ENCODE measurements at regions not wholly inside any gene's neighbourhood (a gene's known extent, or its start where the extent isn't known, plus 50 kb on each side); places are given as distances from the start of the nearest gene placed in this dataset.

DNA sequence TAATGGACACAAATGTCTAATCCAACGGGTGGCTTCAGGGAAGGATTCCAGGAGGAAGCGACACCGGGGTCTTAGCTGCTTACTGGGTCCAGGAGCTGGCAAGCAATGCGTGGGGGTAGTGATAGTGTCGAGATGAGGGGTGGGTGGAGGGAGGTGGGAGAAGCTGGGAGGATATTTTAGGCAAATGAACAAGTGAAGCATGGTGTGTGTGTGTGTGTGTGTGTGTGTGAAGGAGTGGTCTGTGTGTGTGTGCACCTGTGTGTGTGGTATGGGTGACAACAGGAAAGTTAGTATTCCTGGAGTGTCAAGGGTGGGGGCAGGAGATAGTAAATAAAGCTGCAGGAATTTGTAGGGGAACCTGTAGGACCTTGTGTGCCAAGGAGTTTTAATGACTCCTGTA lies 126.9 kb upstream of the ZBED5 start:
- H3K4me3 ChIP-seq = no peak overlapping the region
- H3K27me3 ChIP-seq = no peaks in the 10 kb centered on the region
- no peaks in the 10 kb centered on the region for H3K4me1 ChIP-seq
- H3K9me3 ChIP-seq = no peaks in the 10 kb centered on the region
- no peak overlapping the region for H3K27ac ChIP-seq
- no peaks in the 10 kb centered on the region for H3K36me3 ChIP-seq
- DNase-seq = no peak
- TF ChIP-seq POLR2A (IDR thresholded peaks at IDR 0.05) = no peak
- TF ChIP-seq, protein P1, sequence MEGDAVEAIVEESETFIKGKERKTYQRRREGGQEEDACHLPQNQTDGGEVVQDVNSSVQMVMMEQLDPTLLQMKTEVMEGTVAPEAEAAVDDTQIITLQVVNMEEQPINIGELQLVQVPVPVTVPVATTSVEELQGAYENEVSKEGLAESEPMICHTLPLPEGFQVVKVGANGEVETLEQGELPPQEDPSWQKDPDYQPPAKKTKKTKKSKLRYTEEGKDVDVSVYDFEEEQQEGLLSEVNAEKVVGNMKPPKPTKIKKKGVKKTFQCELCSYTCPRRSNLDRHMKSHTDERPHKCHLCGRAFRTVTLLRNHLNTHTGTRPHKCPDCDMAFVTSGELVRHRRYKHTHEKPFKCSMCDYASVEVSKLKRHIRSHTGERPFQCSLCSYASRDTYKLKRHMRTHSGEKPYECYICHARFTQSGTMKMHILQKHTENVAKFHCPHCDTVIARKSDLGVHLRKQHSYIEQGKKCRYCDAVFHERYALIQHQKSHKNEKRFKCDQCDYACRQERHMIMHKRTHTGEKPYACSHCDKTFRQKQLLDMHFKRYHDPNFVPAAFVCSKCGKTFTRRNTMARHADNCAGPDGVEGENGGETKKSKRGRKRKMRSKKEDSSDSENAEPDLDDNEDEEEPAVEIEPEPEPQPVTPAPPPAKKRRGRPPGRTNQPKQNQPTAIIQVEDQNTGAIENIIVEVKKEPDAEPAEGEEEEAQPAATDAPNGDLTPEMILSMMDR (IDR thresholded peaks at IDR 0.05) = no peak

DNA sequence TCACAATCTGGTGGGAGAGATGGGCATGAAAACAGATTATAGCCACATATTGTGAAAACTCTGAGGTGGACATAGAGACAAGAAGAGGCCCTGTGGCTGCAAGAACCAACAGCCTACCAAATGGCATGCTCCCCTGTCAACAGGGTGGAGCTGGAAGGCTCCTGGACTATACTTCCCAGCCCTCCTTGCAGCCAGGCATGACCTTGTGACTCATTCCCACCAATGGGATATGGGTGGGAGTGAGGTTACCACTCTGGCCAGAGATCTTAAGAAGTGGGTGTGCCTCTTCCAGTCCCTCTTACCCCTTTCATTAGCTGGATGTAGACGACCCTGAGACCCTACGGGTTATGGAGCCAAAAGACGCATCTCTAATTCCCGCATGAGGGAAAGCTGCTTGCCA lies 126.4 kb upstream of the ZBED5 start:
- Histone ChIP-seq H3K4me1 (no peaks in the 10 kb centered on the region), H3K27ac (no peak overlapping the region), H3K9me3 (no peaks in the 10 kb centered on the region), H3K36me3 (no peaks in the 10 kb centered on the region), H3K27me3 (no peaks in the 10 kb centered on the region), H3K4me3 (no peak overlapping the region)
- DNase-seq = no peak
- TF ChIP-seq, protein P1 (IDR thresholded peaks at IDR 0.05) = no peak
- no peak for TF ChIP-seq POLR2A (IDR thresholded peaks at IDR 0.05)

DNA sequence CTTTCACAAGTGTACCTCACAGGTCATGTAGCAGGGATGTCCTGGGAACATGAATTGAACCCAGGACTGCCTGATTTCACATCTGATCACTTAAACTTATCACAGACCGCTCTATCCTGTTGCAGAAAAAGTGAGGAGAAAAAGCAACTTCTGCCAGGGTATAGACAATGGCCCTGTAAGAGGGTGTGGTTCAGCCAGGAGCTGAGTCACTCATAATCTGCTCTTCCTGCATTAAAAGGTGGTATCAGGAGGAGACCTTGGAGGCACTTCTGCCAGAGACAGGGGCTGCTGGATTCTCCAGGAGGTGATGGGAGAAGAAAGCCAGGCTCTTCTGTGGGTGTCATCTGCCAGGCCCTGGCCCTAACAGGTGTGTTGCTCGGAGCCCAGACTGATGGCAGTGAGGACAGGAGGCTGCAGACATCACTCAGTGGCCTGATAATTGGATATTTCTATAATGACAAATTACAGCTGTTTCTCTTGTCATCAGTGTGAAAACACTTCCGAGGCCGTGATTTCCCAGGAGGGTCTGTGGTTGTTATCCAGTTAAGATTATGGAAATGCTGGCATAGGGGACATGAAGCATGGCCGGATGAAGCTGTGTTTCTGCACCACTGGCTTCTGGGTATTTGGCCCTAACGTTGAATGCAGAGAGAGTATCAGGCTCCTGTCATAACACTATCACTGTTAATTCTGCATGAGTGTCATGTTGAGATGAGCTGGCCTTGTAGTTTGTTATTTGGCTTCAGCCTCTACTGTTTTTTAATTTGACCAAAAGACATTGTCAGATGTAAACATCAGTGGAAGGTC lies 125.1 kb upstream of the ZBED5 start:
- TF ChIP-seq POLR2A (IDR thresholded peaks at IDR 0.05) = no peak
- TF ChIP-seq, protein P1 (IDR thresholded peaks at IDR 0.05) = no peak
- H3K36me3 ChIP-seq = no peaks in the 10 kb centered on the region

DNA sequence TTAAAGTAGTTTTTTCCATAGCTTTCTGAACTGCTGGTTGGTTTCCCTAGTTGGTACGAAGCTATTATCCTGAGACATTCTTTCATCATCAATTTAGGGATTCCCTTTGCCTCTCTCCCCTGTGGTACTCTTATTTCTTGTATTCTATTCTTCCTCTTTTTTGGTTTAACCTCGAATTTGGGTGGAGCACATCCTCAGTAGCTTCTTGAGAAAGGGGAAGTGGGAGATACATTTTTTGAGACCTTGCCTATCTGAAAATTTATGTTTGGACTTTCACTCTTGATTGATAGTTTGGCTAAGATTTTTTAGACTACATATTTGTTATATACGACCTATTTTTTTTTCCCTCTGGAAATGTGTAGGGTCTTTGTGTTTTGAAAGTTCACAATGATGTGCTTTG lies 121.7 kb upstream of the ZBED5 start:
- no peaks in the 10 kb centered on the region for H3K27me3 ChIP-seq
- no peak overlapping the region for H3K4me3 ChIP-seq
- no peak for DNase-seq
- TF ChIP-seq, protein P1 (IDR thresholded peaks at IDR 0.05) = no peak
- no peak for TF ChIP-seq POLR2A (IDR thresholded peaks at IDR 0.05)
- H3K27ac ChIP-seq = no peak overlapping the region
- no peaks in the 10 kb centered on the region for H3K4me1 ChIP-seq
- no peaks in the 10 kb centered on the region for H3K9me3 ChIP-seq
- no peaks in the 10 kb centered on the region for H3K36me3 ChIP-seq

More for the DNA sequence above, 125.1 kb upstream of the ZBED5 start:
- no peaks in the 10 kb centered on the region for H3K4me1 ChIP-seq
- no peak overlapping the region for H3K27ac ChIP-seq
- no peak for DNase-seq
- H3K4me3 ChIP-seq = no peak overlapping the region
- no peaks in the 10 kb centered on the region for H3K9me3 ChIP-seq
- H3K27me3 ChIP-seq = no peaks in the 10 kb centered on the region

DNA sequence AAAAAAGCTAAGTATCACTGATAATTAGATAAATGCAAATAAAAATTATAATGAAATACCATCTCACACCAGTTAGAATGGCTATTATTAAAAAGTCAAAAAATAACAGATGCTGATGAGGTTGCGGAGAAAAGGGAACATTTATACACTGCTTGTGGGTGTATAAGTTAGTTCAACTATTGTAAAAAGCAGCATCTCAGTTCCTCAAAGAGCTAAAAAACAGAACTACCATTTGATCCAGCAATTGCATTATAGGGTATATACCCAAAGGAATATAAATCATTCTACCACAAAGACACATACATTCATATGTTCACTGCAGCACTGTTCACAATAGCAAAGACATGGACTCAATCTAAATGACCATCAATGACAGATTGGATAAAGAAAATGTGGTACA lies 120.3 kb upstream of the ZBED5 start:
- H3K4me1 ChIP-seq = no peaks in the 10 kb centered on the region
- no peaks in the 10 kb centered on the region for H3K9me3 ChIP-seq
- no peaks in the 10 kb centered on the region for H3K36me3 ChIP-seq
- no peak overlapping the region for H3K27ac ChIP-seq
- no peaks in the 10 kb centered on the region for H3K27me3 ChIP-seq
- no peak overlapping the region for H3K4me3 ChIP-seq
- DNase-seq = no peak
- TF ChIP-seq POLR2A (IDR thresholded peaks at IDR 0.05) = no peak
- TF ChIP-seq, protein P1 (IDR thresholded peaks at IDR 0.05) = no peak

All from Peyer's patch (tissue), 4 donors.